ENCODE measurements at regions not wholly inside any gene's neighbourhood (a gene's known extent, or its start where the extent isn't known, plus 50 kb on each side); places are given as distances from the start of the nearest gene placed in this dataset.

- no peak for TF ChIP-seq CREB1 (IDR thresholded peaks at IDR 0.05)
- TF ChIP-seq KDM5A (IDR thresholded peaks at IDR 0.05; ENCODE audit: low read length) = no peak
- TF ChIP-seq EZH2 (IDR thresholded peaks at IDR 0.05; ENCODE audit: low read depth, low read length, severe bottlenecking) = no peak
- TF ChIP-seq SP2 (IDR thresholded peaks at IDR 0.05; ENCODE audit: low read length) = no peak
- no peak for TF ChIP-seq SIRT6 (IDR thresholded peaks at IDR 0.05; ENCODE audit: low read length)
- no peak for TF ChIP-seq POLR2AphosphoS5 (IDR thresholded peaks at IDR 0.05; ENCODE audit: low read depth, low read length)
Measured at GRCh38 chr3:124558991-124559845, 171.0 kb upstream of the UMPS start (continued).
